ENCODE measurements at regions not wholly inside any gene's neighbourhood (a gene's known extent, or its start where the extent isn't known, plus 50 kb on each side); places are given as distances from the start of the nearest gene placed in this dataset.

DNA sequence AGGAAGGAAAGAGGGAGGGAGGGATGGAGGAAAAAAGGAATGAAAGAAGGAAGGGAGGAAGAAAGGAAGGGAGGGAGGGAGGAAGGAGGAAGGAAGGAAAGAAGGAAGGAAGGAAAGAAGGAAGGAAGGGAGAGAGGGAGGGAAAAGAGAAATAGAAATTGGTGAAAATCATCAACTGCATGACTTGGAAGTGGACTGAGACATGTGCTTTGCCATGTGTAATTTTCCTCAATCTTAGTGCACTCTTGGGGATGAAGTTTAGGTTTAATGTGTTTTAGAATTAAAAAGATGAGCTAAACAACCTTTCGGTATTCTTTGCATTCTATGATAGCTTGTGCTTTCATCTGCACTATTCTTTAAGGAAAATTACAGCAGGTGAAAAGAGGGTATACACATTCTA lies 320.1 kb upstream of the GALNT5 start:
- no peaks in the 10 kb centered on the region for H3K4me1 ChIP-seq
- POLR2A ChIA-PET = interaction anchor here (0.6 kb wide), 1 partner anchor 246 kb away, joined by 6 read pairs; no protein-coding TSS in a partner anchor
- no peak overlapping the region for H3K27ac ChIP-seq
- DNase-seq (ENCODE audit: low read depth in 1 of 2, low spot score in 1 of 2) (no peak), FAIRE-seq (no peak), ATAC-seq (no peak)
- no peak overlapping the region for H3K4me3 ChIP-seq
- WGBS (ENCODE audit: missing lambda C conversion rate) = 64% methylated on average over 1 of the region's 1 CpG
- no peaks in the 10 kb centered on the region for H3K9me3 ChIP-seq
- H3K4me2 ChIP-seq = no peak overlapping the region
- CTCF ChIA-PET = no interaction called here
- TF ChIP-seq, protein P1, sequence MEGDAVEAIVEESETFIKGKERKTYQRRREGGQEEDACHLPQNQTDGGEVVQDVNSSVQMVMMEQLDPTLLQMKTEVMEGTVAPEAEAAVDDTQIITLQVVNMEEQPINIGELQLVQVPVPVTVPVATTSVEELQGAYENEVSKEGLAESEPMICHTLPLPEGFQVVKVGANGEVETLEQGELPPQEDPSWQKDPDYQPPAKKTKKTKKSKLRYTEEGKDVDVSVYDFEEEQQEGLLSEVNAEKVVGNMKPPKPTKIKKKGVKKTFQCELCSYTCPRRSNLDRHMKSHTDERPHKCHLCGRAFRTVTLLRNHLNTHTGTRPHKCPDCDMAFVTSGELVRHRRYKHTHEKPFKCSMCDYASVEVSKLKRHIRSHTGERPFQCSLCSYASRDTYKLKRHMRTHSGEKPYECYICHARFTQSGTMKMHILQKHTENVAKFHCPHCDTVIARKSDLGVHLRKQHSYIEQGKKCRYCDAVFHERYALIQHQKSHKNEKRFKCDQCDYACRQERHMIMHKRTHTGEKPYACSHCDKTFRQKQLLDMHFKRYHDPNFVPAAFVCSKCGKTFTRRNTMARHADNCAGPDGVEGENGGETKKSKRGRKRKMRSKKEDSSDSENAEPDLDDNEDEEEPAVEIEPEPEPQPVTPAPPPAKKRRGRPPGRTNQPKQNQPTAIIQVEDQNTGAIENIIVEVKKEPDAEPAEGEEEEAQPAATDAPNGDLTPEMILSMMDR (IDR thresholded peaks at IDR 0.05) = no peak
- TF ChIP-seq, protein P2, sequence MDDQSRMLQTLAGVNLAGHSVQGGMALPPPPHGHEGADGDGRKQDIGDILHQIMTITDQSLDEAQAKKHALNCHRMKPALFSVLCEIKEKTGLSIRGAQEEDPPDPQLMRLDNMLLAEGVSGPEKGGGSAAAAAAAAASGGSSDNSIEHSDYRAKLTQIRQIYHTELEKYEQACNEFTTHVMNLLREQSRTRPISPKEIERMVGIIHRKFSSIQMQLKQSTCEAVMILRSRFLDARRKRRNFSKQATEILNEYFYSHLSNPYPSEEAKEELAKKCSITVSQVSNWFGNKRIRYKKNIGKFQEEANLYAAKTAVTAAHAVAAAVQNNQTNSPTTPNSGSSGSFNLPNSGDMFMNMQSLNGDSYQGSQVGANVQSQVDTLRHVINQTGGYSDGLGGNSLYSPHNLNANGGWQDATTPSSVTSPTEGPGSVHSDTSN (IDR thresholded peaks at IDR 0.05) = no peak
- TF ChIP-seq HOXA7 (CRISPR knock-in tag; IDR thresholded peaks at IDR 0.05) (no peak), KDM1A (IDR thresholded peaks at IDR 0.05; ENCODE audit: low read depth) (no peak), CEBPB (IDR thresholded peaks at IDR 0.05) (no peak), CHD2 (IDR thresholded peaks at IDR 0.05; ENCODE audit: low read length, partially characterized antibody) (no peak), FOSB (CRISPR knock-in tag; IDR thresholded peaks at IDR 0.05) (no peak), CHD4 (IDR thresholded peaks at IDR 0.05; ENCODE audit: borderline replicate concordance) (no peak), ZNF302 (CRISPR knock-in tag; IDR thresholded peaks at IDR 0.05) (no peak), SMC3 (IDR thresholded peaks at IDR 0.05) (no peak), TP53 (CRISPR knock-in tag; IDR thresholded peaks at IDR 0.05) (no peak), RCOR1 (IDR thresholded peaks at IDR 0.05; ENCODE audit: low read depth, low read length) (no peak), HOXB13 (CRISPR knock-in tag; IDR thresholded peaks at IDR 0.05; ENCODE audit: low read depth) (no peak)
- TF ChIP-seq, protein P3, sequence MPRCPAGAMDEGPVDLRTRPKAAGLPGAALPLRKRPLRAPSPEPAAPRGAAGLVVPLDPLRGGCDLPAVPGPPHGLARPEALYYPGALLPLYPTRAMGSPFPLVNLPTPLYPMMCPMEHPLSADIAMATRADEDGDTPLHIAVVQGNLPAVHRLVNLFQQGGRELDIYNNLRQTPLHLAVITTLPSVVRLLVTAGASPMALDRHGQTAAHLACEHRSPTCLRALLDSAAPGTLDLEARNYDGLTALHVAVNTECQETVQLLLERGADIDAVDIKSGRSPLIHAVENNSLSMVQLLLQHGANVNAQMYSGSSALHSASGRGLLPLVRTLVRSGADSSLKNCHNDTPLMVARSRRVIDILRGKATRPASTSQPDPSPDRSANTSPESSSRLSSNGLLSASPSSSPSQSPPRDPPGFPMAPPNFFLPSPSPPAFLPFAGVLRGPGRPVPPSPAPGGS (IDR thresholded peaks at IDR 0.05) = no peak

DNA sequence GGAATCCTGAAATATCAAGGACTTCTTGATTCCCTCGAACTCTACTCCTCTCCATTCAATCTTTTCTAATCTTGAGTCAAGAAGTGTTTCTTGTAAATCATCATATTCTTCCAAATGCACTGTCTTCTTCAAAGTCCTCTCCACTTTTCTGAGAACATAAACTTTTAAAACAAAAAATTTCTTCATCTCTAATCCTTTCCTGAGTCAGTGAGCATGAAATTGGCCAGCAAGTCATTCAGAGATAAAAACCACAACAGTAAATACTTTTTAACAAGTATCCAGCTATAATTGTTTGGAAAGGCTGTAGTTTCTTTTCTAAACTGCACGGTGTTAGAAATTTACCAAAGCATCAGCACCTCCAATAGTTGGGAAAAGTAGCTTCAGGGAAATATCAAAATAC lies 312.6 kb upstream of the GALNT5 start:
- no peaks in the 10 kb centered on the region for H3K4me1 ChIP-seq
- ChIA-PET POLR2A (no interaction called here), CTCF (no interaction called here)
- no peak overlapping the region for H3K4me2 ChIP-seq
- H3K27ac ChIP-seq = no peak overlapping the region
- DNase-seq (ENCODE audit: low read depth in 1 of 2, low spot score in 1 of 2) = no peak
- TF ChIP-seq, protein P4, sequence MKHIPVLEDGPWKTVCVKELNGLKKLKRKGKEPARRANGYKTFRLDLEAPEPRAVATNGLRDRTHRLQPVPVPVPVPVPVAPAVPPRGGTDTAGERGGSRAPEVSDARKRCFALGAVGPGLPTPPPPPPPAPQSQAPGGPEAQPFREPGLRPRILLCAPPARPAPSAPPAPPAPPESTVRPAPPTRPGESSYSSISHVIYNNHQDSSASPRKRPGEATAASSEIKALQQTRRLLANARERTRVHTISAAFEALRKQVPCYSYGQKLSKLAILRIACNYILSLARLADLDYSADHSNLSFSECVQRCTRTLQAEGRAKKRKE (CRISPR knock-in tag; IDR thresholded peaks at IDR 0.05; ENCODE audit: low read depth) = no peak
- TF ChIP-seq HOXA7 (CRISPR knock-in tag; IDR thresholded peaks at IDR 0.05) (no peak), HDAC2 (IDR thresholded peaks at IDR 0.05) (no peak), FOXS1 (CRISPR knock-in tag; IDR thresholded peaks at IDR 0.05) (no peak), RARB (CRISPR knock-in tag; IDR thresholded peaks at IDR 0.05) (no peak), JUNB (IDR thresholded peaks at IDR 0.05) (no peak), RCOR1 (IDR thresholded peaks at IDR 0.05; ENCODE audit: low read depth, low read length) (no peak), SREBF2 (IDR thresholded peaks at IDR 0.05) (no peak), POLR2A (IDR thresholded peaks at IDR 0.05; ENCODE audit: low read length) (no peak), ZC3H11A (IDR thresholded peaks at IDR 0.05) (no peak), CBX2 (IDR thresholded peaks at IDR 0.05; ENCODE audit: borderline replicate concordance, low read depth) (no peak), GATA3 (IDR thresholded peaks at IDR 0.05; ENCODE audit: borderline replicate concordance) (no peak), SMC3 (IDR thresholded peaks at IDR 0.05) (no peak), BHLHE40 (IDR thresholded peaks at IDR 0.05; ENCODE audit: low read depth, low read length) (no peak)
- TF ChIP-seq, protein P5, sequence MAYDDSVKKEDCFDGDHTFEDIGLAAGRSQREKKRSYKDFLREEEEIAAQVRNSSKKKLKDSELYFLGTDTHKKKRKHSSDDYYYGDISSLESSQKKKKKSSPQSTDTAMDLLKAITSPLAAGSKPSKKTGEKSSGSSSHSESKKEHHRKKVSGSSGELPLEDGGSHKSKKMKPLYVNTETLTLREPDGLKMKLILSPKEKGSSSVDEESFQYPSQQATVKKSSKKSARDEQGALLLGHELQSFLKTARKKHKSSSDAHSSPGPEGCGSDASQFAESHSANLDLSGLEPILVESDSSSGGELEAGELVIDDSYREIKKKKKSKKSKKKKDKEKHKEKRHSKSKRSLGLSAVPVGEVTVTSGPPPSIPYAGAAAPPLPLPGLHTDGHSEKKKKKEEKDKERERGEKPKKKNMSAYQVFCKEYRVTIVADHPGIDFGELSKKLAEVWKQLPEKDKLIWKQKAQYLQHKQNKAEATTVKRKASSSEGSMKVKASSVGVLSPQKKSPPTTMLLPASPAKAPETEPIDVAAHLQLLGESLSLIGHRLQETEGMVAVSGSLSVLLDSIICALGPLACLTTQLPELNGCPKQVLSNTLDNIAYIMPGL (CRISPR knock-in tag; IDR thresholded peaks at IDR 0.05; ENCODE audit: borderline replicate concordance) = no peak
- TF ChIP-seq, protein P6, sequence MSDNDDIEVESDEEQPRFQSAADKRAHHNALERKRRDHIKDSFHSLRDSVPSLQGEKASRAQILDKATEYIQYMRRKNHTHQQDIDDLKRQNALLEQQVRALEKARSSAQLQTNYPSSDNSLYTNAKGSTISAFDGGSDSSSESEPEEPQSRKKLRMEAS (IDR thresholded peaks at IDR 0.05) = no peak
- H3K4me3 ChIP-seq = no peak overlapping the region
- FAIRE-seq = no peak
- no peaks in the 10 kb centered on the region for H3K9me3 ChIP-seq
- no peak for ATAC-seq
- 48% methylated on average over 2 of the region's 2 CpGs for WGBS (ENCODE audit: missing lambda C conversion rate)

All from A549 (cell line).